DMS53 treated with DMSO at 0.1 percent for 48 hours (cell line): ENCODE measurements at regions not wholly inside any gene's neighbourhood (a gene's known extent, or its start where the extent isn't known, plus 50 kb on each side); places are given as distances from the start of the nearest gene placed in this dataset.

Source experiments
- DNase-seq: peaks from one replicate; lab custom pipeline; 2025; ENCODE audit not compliant: unreplicated experiment; lab: John Stamatoyannopoulos, UW

DNA sequence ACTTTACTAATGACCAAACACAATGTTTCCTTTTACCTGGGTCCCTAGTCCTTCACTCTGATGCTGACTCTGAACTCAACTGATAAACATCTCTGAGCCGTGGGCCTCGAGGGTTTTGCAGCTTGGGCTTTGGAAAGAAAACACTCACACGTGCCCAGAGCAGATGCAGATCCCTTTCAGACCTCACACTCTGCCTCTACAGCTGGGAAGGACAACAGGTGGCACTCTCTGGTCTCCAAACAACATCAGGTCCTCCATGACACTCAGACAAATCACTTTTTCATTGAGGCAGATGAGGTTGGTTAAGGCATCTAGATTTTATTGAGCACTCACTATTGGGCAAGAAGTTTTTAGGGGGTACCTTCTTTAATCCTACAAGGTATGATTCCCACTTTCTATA, 64.7 kb upstream of the NTRK3 start:
- no peak for DNase-seq

DNA sequence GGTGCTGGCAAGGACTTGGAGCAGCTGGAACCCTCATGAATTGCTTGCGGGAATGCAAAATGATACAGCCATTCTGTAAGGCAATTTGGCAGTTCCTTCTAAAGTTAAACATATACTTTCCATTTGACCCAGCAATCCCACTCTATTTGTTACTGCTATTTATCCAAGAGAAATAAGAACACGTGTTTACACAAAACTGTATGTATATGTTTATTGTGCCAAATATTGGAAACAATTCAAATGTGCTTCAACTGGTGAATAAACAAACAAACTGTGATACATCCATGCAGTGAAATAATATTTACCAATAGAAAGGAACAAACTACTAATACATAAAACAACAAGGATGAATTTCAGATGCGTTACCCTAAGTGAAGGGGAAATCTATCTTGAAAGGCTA, 60.0 kb upstream of the NTRK3 start:
- no peak for DNase-seq

DNA sequence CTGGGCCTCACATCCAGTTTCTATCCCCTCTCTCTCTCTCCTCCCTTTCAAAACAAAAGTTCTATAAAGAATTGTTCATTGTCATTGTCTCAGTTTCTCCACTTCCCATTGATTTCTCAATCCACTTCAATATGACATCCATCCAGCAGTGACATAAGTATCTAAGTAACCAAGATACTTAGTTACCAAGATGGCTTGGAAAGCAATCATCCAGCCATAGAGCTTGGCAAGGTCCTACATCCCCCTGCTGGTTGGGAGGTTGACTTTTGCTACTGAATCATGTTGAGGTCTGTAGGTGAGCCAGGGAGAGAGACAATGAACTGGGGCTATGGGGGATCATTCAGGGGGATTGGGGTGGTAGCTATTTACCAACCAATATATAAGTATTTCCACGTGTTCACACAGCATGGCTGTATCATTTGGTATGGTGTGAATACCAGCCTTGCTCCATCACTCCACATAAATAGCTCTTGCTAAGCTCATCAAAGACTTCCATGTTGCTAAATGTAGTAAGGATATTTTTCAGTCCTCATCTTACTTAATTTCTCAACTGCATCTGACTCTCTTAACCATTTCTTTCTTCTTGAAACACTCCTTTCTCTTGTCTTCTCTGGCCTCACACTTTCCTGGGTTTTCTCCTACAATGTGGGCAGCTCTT, 58.8 kb upstream of the NTRK3 start:
- no peak for DNase-seq

DNA sequence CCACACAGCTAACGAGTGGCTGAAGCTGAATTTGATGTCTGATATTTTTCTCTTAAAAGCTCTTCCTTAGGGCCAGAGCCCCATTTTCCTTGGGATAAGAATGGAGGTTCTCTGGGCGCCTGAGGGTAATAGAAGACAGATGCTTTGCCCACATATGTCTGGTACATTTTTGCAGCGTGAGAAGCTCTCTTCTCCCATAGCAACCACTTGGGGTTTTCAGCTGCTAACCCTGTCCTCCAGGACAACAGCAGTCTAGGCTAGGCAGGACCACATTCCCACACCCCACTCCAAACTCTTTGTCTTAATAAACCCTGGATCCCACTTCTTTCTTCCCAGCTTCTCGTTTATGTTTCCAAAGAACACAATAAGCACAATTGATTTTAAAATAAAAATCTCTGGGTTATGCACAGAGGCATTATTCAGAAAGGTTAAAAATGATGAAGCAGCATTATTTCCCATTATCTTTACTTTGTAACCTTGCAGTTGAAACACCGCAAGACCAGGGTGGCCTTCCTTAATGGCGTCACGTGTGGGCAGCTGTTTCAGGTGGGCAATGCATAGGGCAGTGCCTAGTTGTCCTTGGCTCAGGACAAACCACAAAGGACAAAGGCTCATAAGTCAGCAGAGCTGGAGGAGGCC, 56.5 kb upstream of the NTRK3 start:
- DNase-seq = no peak

DNA sequence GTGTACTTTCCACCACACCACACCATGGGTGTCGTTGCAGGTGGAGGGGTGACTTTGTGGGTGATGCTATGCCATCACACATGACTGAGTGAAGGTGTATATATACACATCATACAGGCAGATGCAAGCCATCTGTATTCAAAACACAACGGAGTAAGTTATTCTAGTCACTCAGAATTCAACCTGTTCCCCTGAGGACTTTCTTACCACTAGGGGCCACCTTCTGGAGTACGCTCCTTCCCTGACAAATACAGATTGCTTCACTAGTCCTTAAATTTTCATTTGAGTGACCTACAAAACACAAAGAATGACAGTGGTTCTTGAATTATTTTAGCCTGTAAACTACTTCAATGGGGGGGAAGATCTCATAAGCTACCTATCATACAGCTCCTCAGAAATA, 52.8 kb upstream of the NTRK3 start:
- no peak for DNase-seq

DNA sequence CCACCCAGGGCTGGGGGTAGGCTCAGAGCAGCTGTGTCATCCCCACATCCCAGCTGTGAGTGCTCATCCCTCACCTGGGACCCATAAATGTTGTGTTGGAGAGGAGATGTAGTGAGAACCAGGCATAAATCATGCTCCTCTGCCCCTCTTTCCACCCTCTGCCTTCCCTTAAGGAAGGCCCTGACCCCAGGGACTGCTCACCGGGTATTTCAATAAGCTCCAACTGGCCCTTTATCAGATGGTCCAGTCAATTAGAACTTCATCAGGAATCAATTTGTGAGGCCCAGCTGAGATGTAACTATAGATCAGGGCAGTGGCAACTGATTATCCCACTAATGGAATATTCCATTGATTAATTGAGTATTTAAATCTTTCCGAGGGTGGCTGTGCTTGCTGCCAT, 50.8 kb upstream of the NTRK3 start:
- no peak for DNase-seq
